Keratinocyte (primary cell): ENCODE measurements at regions not wholly inside any gene's neighbourhood (a gene's known extent, or its start where the extent isn't known, plus 50 kb on each side); places are given as distances from the start of the nearest gene placed in this dataset.
"Not testable (repeated sequence)": the region's sequence is repeated elsewhere in the genome, so short reads cannot be mapped to it uniquely, and the experiment has no call there.

Source experiments
- EZH2 ChIP-seq: IDR thresholded peaks from one replicate; pipeline ENCODE4 v1.6.1; 2012; ENCODE audit warnings: inconsistent platforms, mild to moderate bottlenecking, low read length, moderate library complexity
- TF ChIP-seq, protein P1 (sequence below), 3 experiments: IDR thresholded peaks in 1 of 3; conservative IDR thresholded peaks in 1 of 3; optimal IDR thresholded peaks in 1 of 3; 2 replicates in 2 of 3; 3 replicates in 1 of 3; pipeline versions ENCODE3 to v1.5.1; 2011; ENCODE audit warnings: low read length in 3 of 3, mild to moderate bottlenecking in 3 of 3, moderate library complexity in 2 of 3, control low read depth in 1 of 3, inconsistent platforms in 1 of 3; ENCODE audit not compliant: insufficient read depth in 2 of 3; ENCODE audit errors: extremely low read depth in 1 of 3

DNA sequence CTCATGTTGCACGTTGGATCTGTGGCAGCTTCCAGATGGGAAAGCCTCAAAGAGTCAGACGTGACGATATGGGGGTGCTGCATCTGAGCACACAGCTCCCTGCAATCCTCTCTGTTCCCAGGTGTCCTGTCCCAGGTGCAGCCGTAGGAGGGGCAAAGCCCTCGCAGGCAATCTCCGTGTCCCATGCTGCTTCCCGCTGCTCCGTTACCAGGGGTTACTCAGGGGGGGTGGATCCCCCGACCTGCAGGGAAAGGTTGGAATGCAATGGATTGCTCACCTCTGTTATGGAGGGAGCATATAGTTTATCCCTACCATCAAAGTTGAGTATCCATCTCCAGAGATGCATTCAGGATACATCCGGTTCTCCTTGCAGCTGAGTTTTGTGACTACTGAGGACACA lies 476.1 kb downstream of the GOLGA6L6 start:
- TF ChIP-seq, protein P1, sequence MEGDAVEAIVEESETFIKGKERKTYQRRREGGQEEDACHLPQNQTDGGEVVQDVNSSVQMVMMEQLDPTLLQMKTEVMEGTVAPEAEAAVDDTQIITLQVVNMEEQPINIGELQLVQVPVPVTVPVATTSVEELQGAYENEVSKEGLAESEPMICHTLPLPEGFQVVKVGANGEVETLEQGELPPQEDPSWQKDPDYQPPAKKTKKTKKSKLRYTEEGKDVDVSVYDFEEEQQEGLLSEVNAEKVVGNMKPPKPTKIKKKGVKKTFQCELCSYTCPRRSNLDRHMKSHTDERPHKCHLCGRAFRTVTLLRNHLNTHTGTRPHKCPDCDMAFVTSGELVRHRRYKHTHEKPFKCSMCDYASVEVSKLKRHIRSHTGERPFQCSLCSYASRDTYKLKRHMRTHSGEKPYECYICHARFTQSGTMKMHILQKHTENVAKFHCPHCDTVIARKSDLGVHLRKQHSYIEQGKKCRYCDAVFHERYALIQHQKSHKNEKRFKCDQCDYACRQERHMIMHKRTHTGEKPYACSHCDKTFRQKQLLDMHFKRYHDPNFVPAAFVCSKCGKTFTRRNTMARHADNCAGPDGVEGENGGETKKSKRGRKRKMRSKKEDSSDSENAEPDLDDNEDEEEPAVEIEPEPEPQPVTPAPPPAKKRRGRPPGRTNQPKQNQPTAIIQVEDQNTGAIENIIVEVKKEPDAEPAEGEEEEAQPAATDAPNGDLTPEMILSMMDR (optimal IDR thresholded peaks at IDR 0.05 in 1 of 3, IDR thresholded peaks at IDR 0.05 in 1 of 3, conservative IDR thresholded peaks at IDR 0.05 in 1 of 3; ENCODE audit: extremely low read depth in 1 of 3, insufficient read depth in 2 of 3, low read length in 3 of 3): not testable (repeated sequence)
- TF ChIP-seq EZH2: not testable (repeated sequence)
